IMR-90 (cell line): ENCODE measurements at regions not wholly inside any gene's neighbourhood (a gene's known extent, or its start where the extent isn't known, plus 50 kb on each side); places are given as distances from the start of the nearest gene placed in this dataset.

Experiments
- CEBPB ChIP-seq: IDR thresholded peaks from 2 replicates; pipeline ENCODE4 v1.6.1; 2012; ENCODE audit warnings: low read depth, low read length, improper control_type of control experiment
- CTCF ChIP-seq: conservative IDR thresholded peaks from 2 replicates; pipeline ENCODE4 v1.5.1; 2012; ENCODE audit warnings: mild to moderate bottlenecking, low read depth, low read length, improper control_type of control experiment
- ELK1 ChIP-seq: fragments of 150-350 bp; IDR thresholded peaks from 2 replicates; pipeline ENCODE4 v1.6.1; 2016; ENCODE audit warnings: low read depth, mild to moderate bottlenecking, low read length, moderate library complexity, borderline replicate concordance
- POLR2A ChIP-seq: IDR thresholded peaks from 2 replicates; pipeline ENCODE4 v1.6.1; 2012; ENCODE audit warnings: mild to moderate bottlenecking, low read depth, low read length
- RAD21 ChIP-seq: IDR thresholded peaks from 2 replicates; pipeline ENCODE4 v1.6.1; 2012; ENCODE audit warnings: low read length, improper control_type of control experiment

GRCh38 chr6:62530985-62531384 lies 245.0 kb upstream of the KHDRBS2 start:
- no peak for TF ChIP-seq CTCF
- no peak for TF ChIP-seq ELK1
- no peak for TF ChIP-seq POLR2A
- no peak for TF ChIP-seq RAD21
- no peak for TF ChIP-seq CEBPB
